ENCODE measurements at regions not wholly inside any gene's neighbourhood (a gene's known extent, or its start where the extent isn't known, plus 50 kb on each side); places are given as distances from the start of the nearest gene placed in this dataset.
"Not testable (repeated sequence)": the region's sequence is repeated elsewhere in the genome, so short reads cannot be mapped to it uniquely, and the experiment has no call there.

DNA sequence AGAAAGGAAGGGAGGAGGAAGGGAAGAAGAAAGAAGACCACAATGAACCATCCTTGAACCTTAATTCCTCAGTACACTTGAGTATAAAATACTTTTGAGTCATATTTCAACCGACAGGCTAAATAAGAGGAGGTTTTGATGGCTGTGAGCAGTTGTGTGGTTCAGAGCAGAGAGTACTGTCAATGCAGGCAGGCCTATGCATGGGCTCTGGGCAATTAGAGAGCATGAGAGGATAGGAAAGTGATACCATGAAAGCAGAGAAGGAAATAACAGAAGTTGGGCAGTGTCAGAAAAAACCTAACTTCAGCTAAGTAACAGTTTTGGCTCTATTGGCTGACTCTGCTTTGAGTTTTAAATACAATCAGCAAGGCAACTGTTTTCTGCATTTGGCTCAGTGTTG, 123.6 kb upstream of the STK17B start:
- no peaks in the 10 kb centered on the region for H3K36me3 ChIP-seq
- intact Hi-C loops (cut with DNase I): no loop called here
- no peak for DNase-seq (ENCODE audit: extremely low spot score in 2 of 2)
- TF ChIP-seq POLR2A (IDR thresholded peaks at IDR 0.05): no peak
- no peaks in the 10 kb centered on the region for H3K27me3 ChIP-seq
- H3K27ac ChIP-seq: no peak overlapping the region
- no peaks in the 10 kb centered on the region for H3K9me3 ChIP-seq
- no peak overlapping the region for H3K4me3 ChIP-seq
- H3K4me1 ChIP-seq: peaks cover 14% of the 10 kb centered on the region

- H3K9me3 ChIP-seq; H3K4me3 ChIP-seq; H3K27ac ChIP-seq; H3K36me3 ChIP-seq; H3K27me3 ChIP-seq; intact Hi-C loops (cut with DNase I); DNase-seq (ENCODE audit: extremely low spot score in 2 of 2): not testable (repeated sequence)
- H3K4me1 ChIP-seq: peaks cover 14% of the 10 kb centered on the region
- TF ChIP-seq, protein P1, sequence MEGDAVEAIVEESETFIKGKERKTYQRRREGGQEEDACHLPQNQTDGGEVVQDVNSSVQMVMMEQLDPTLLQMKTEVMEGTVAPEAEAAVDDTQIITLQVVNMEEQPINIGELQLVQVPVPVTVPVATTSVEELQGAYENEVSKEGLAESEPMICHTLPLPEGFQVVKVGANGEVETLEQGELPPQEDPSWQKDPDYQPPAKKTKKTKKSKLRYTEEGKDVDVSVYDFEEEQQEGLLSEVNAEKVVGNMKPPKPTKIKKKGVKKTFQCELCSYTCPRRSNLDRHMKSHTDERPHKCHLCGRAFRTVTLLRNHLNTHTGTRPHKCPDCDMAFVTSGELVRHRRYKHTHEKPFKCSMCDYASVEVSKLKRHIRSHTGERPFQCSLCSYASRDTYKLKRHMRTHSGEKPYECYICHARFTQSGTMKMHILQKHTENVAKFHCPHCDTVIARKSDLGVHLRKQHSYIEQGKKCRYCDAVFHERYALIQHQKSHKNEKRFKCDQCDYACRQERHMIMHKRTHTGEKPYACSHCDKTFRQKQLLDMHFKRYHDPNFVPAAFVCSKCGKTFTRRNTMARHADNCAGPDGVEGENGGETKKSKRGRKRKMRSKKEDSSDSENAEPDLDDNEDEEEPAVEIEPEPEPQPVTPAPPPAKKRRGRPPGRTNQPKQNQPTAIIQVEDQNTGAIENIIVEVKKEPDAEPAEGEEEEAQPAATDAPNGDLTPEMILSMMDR (IDR thresholded peaks at IDR 0.05): peak in 2 of 3 experiments; percentile 18 to 19
These were observed 126.8 kb upstream of the STK17B start for GRCh38 chr2:196298106-196298723.

DNA sequence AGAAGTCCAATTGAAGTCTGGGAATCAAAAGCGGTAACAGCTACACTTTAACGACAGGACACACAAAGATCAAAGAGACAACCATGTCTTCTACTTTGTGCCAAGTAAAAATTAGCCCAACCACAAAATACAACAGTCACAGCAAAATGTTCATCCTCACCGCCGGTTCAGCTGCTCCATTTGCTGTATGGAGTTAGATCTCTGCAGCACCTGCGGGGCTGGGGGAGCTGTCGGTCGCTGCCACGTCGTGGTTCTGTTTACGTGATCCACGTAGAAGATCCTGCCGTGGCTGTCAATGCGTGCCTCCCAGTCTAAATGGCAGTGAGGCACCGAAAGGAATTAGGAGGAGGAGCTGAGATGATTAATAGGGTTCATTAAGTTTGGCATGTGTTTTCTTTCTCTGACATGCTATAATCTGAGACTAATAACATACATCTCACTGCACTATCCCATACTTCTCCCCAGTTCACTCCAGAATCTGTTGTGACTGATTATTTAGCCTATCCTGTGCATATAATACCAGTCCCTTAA, 136.5 kb upstream of the STK17B start:
- no peak for DNase-seq (ENCODE audit: extremely low spot score in 2 of 2)
- no peaks in the 10 kb centered on the region for H3K27me3 ChIP-seq
- H3K9me3 ChIP-seq: no peaks in the 10 kb centered on the region
- H3K4me1 ChIP-seq: no peaks in the 10 kb centered on the region
- TF ChIP-seq POLR2AphosphoS5 (IDR thresholded peaks at IDR 0.05; ENCODE audit: insufficient read depth in 1 of 2, low read depth in 1 of 2): no peak
- no peak for TF ChIP-seq POLR2A (IDR thresholded peaks at IDR 0.05)
- TF ChIP-seq, protein P1 (IDR thresholded peaks at IDR 0.05): no peak
- intact Hi-C loops (cut with DNase I): no loop called here
- H3K27ac ChIP-seq: no peak overlapping the region
- H3K36me3 ChIP-seq: no peaks in the 10 kb centered on the region
- H3K4me3 ChIP-seq: no peak overlapping the region

DNA sequence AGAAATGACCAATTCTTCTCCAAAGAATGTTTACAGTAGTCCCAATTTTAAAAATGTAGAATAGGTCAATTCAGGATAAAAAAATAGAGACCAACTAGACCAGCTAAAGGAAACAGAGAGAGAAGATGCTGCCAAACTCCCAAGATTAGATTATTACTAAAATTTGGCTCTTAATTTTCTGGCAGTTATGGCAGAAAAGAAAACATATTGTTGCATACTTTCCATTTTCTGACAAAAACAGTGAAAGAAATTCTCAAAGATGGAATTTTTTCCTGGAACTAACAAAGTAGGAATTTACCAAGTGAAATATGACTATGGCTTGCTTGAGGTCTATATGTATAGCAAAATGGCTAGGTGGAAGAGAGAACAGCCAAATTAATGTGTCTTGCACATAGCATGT, 138.3 kb upstream of the STK17B start:
- H3K4me3 ChIP-seq: no peak overlapping the region
- intact Hi-C loops (cut with DNase I): no loop called here
- H3K27ac ChIP-seq: no peak overlapping the region
- no peaks in the 10 kb centered on the region for H3K36me3 ChIP-seq
- DNase-seq (ENCODE audit: extremely low spot score in 2 of 2): no peak
- no peaks in the 10 kb centered on the region for H3K4me1 ChIP-seq
- no peaks in the 10 kb centered on the region for H3K27me3 ChIP-seq
- no peaks in the 10 kb centered on the region for H3K9me3 ChIP-seq
- no peak for TF ChIP-seq POLR2A (IDR thresholded peaks at IDR 0.05)
- TF ChIP-seq, protein P1 (IDR thresholded peaks at IDR 0.05): no peak
- TF ChIP-seq POLR2AphosphoS5 (IDR thresholded peaks at IDR 0.05; ENCODE audit: insufficient read depth in 1 of 2, low read depth in 1 of 2): no peak

DNA sequence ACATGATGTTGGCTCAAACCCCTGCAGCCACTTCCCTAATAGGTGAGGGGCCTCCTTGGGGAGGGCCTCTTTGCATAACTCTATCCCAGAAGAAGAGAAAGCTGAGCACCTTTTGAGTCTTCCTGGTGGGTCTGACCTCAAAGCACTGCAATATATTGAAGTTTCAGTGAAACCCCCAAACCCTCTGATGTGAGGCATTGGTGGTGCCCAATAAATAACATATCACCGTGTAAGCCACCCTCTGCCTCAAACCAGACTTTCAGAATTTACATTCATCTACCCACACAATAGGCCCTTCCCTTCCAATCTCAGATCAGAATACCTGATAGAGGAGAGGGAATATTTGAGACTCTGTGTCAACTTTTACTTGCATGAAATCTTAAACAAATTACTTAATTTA, 142.8 kb upstream of the STK17B start:
- H3K9me3 ChIP-seq: no peaks in the 10 kb centered on the region
- TF ChIP-seq, protein P1 (IDR thresholded peaks at IDR 0.05): no peak
- TF ChIP-seq POLR2A (IDR thresholded peaks at IDR 0.05) (no peak), POLR2AphosphoS5 (IDR thresholded peaks at IDR 0.05; ENCODE audit: insufficient read depth in 1 of 2, low read depth in 1 of 2) (no peak)
- no peaks in the 10 kb centered on the region for H3K4me1 ChIP-seq
- intact Hi-C loops (cut with DNase I): no loop called here
- H3K27me3 ChIP-seq: no peaks in the 10 kb centered on the region
- H3K4me3 ChIP-seq: no peak overlapping the region
- H3K36me3 ChIP-seq: no peaks in the 10 kb centered on the region
- no peak overlapping the region for H3K27ac ChIP-seq
- no peak for DNase-seq (ENCODE audit: extremely low spot score in 2 of 2)

Measured in vagina (tissue), 2 donors.